Caco-2 (cell line): ENCODE measurements at regions not wholly inside any gene's neighbourhood (a gene's known extent, or its start where the extent isn't known, plus 50 kb on each side); places are given as distances from the start of the nearest gene placed in this dataset.

ENCODE experiments used
- BruUV-seq: library from RNA; stranded (reverse); fragments of 400-500 nt; replicated peaks from 2 replicates; lab custom pipeline; 2021; lab: Mats Ljungman, UMichigan
- CTCF ChIA-PET: fragments of 300-600 bp; sonication (Branson Sonifier 250); formaldehyde crosslinking; loops from one replicate; lab custom pipeline; 2022; ENCODE audit warnings: antibody characterized with exemption; lab: Charles Lee
- POLR2A ChIA-PET: fragments of 300-600 bp; sonication (Branson Sonifier 250); formaldehyde crosslinking; loops from one replicate; lab custom pipeline; 2022; ENCODE audit warnings: antibody characterized with exemption; lab: Charles Lee
- DNase-seq, 2 experiments: peaks; one replicate each; pipeline versions ENCODE4 v3.0.0 to v3.0.0-alpha.2; 2020 to 2022
- H3K27me3 ChIP-seq: replicated peaks from 2 replicates; pipeline ENCODE4 v1.6.0; 2011; ENCODE audit warnings: low read length; ENCODE audit not compliant: control insufficient read depth, insufficient read depth
- H3K36me3 ChIP-seq: 2 replicates; pipeline ENCODE4 v1.5.1; 2011; ENCODE audit warnings: low read length; ENCODE audit not compliant: control insufficient read depth, insufficient read depth
- H3K4me1 ChIP-seq: fragments of 250-450 bp; sonication (Bioruptor Pico); 2 replicates; pipeline ENCODE4 v1.5.1; 2020; ENCODE audit warnings: mild to moderate bottlenecking
- H3K4me3 ChIP-seq: 2 replicates; pipeline ENCODE4 v1.5.1; 2011; ENCODE audit warnings: low read depth, mild to moderate bottlenecking, control low read depth, low read length
- H3K9me3 ChIP-seq: fragments of 250-450 bp; sonication (Bioruptor Pico); 2 replicates; pipeline ENCODE4 v1.5.1; 2020; ENCODE audit warnings: mild to moderate bottlenecking, moderate library complexity
- H3K27ac Mint-ChIP-seq: one replicate; pipeline ENCODE4 v1.8.0; 2022; ENCODE audit warnings: mixed read lengths; ENCODE audit not compliant: unreplicated experiment
- H3K27me3 Mint-ChIP-seq: one replicate; pipeline ENCODE4 v1.8.0; 2022; ENCODE audit warnings: mixed read lengths; ENCODE audit not compliant: insufficient read depth, unreplicated experiment
- H3K36me3 Mint-ChIP-seq: one replicate; pipeline ENCODE4 v1.8.0; 2022; ENCODE audit warnings: mild to moderate bottlenecking, mixed read lengths; ENCODE audit not compliant: insufficient read depth, unreplicated experiment
- H3K4me1 Mint-ChIP-seq: one replicate; pipeline ENCODE4 v1.8.0; 2022; ENCODE audit warnings: low read depth, mixed read lengths; ENCODE audit not compliant: unreplicated experiment
- H3K4me3 Mint-ChIP-seq: one replicate; pipeline ENCODE4 v1.8.0; 2022; ENCODE audit warnings: mild to moderate bottlenecking, moderate library complexity, mixed read lengths; ENCODE audit not compliant: unreplicated experiment
- H3K9me3 Mint-ChIP-seq: one replicate; pipeline ENCODE4 v1.8.0; 2022; ENCODE audit warnings: mixed read lengths; ENCODE audit not compliant: unreplicated experiment
- CTCF ChIP-seq, 2 experiments: fragments of 200-600 bp in 1 of 2; IDR thresholded peaks; 1 replicate in 1 of 2; 2 replicates in 1 of 2; pipeline versions ENCODE4 v1.5.1 to v1.8.0; 2011 to 2022; ENCODE audit warnings: antibody characterized with exemption in 1 of 2, control low read depth in 1 of 2, inconsistent platforms in 1 of 2, low read depth in 1 of 2, low read length in 1 of 2, mild to moderate bottlenecking in 1 of 2, moderate library complexity in 1 of 2; ENCODE audit not compliant: insufficient read depth in 1 of 2, severe bottlenecking in 1 of 2, unreplicated experiment in 1 of 2
- intact Hi-C: fragments of 100-400 bp; cut with micrococcal nuclease; formaldehyde crosslinking; loops from one replicate; pipeline ENCODE4 v1.10.0; 2022; ENCODE audit not compliant: unreplicated experiment

DNA sequence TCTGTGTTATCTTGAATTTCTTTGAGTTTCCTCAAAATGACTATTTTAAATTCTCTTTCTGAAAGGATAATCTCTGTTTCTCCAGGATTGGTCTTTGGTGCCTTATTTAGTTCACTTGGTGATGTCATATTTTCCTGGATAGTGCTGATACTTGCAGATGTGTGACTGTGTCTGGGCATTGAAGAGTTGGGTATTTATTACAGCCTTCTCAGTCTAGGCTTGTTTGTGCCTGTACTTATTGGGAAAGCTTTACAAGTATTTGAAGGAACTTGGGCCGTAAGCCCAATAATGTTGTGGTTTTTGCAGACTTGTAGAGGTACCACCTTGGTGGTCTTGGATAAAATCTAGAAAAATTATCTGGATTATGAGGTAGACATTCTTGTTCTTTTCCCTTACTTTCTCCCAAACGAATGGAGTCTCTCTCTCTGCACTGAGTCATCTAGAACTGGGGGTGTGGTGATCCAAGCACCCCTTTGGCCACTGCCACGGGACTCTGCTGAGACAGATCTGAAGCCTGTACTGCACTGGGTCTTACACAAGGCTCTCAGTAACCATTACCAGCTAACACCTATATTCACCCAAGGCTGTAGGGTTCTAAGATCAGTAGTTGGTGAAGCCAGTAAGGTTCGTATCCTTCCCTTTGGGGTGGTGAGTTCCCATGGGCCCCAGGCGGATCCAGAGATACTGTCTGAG, 703.7 kb upstream of the MGAT4C start:
- POLR2A ChIA-PET, result no interaction called here
- Histone ChIP-seq H3K4me1 (no peaks in the 10 kb centered on the region), H3K9me3 (no peaks in the 10 kb centered on the region), H3K27me3 (no peaks in the 10 kb centered on the region), H3K36me3 (no peaks in the 10 kb centered on the region), H3K4me3 (no peak overlapping the region)
- CTCF ChIA-PET, result no interaction called here
- H3K4me1 Mint-ChIP-seq, result no peaks in the 10 kb centered on the region
- DNase-seq, result no peak
- no peaks in the 10 kb centered on the region for H3K36me3 Mint-ChIP-seq
- H3K9me3 Mint-ChIP-seq, result no peaks in the 10 kb centered on the region
- no peaks in the 10 kb centered on the region for H3K27me3 Mint-ChIP-seq
- H3K27ac Mint-ChIP-seq, result no peak overlapping the region
- BruUV-seq, result no TSS peak
- no peak for TF ChIP-seq CTCF (IDR thresholded peaks at IDR 0.05; ENCODE audit: insufficient read depth in 1 of 2, low read depth in 1 of 2, low read length in 1 of 2, severe bottlenecking in 1 of 2, unreplicated experiment in 1 of 2)
- intact Hi-C loops, result no loop called here
- H3K4me3 Mint-ChIP-seq, result no peak overlapping the region

GRCh38 chr12:86950444-86950843, 694.3 kb upstream of the MGAT4C start:
- H3K4me3 ChIP-seq, result no peak overlapping the region
- Mint-ChIP-seq H3K4me1 (no peaks in the 10 kb centered on the region), H3K36me3 (no peaks in the 10 kb centered on the region), H3K4me3 (no peak overlapping the region), H3K27me3 (peaks cover 5% of the 10 kb centered on the region), H3K9me3 (no peaks in the 10 kb centered on the region), H3K27ac (no peak overlapping the region)
- no peak for DNase-seq
- H3K36me3 ChIP-seq, result no peaks in the 10 kb centered on the region
- no peaks in the 10 kb centered on the region for H3K4me1 ChIP-seq
- BruUV-seq, result no TSS peak
- intact Hi-C loops, result no loop called here
- TF ChIP-seq CTCF (IDR thresholded peaks at IDR 0.05; ENCODE audit: insufficient read depth in 1 of 2, low read depth in 1 of 2, low read length in 1 of 2, severe bottlenecking in 1 of 2, unreplicated experiment in 1 of 2), result no peak
- no peaks in the 10 kb centered on the region for H3K27me3 ChIP-seq
- H3K9me3 ChIP-seq, result no peaks in the 10 kb centered on the region
- CTCF ChIA-PET, result no interaction called here
- POLR2A ChIA-PET, result no interaction called here

GRCh38 chr12:86950043-86950442, 693.9 kb upstream of the MGAT4C start:
- H3K27ac Mint-ChIP-seq, result no peak overlapping the region
- H3K36me3 ChIP-seq, result no peaks in the 10 kb centered on the region
- BruUV-seq, result no TSS peak
- H3K9me3 Mint-ChIP-seq, result no peaks in the 10 kb centered on the region
- H3K27me3 ChIP-seq, result no peaks in the 10 kb centered on the region
- peaks cover 5% of the 10 kb centered on the region for H3K27me3 Mint-ChIP-seq
- ChIA-PET POLR2A (no interaction called here), CTCF (no interaction called here)
- no peaks in the 10 kb centered on the region for H3K36me3 Mint-ChIP-seq
- H3K4me1 ChIP-seq, result no peaks in the 10 kb centered on the region
- TF ChIP-seq CTCF (IDR thresholded peaks at IDR 0.05; ENCODE audit: insufficient read depth in 1 of 2, low read depth in 1 of 2, low read length in 1 of 2, severe bottlenecking in 1 of 2, unreplicated experiment in 1 of 2), result no peak
- H3K4me3 Mint-ChIP-seq, result no peak overlapping the region
- no peak for DNase-seq
- intact Hi-C loops, result no loop called here
- no peaks in the 10 kb centered on the region for H3K9me3 ChIP-seq
- no peak overlapping the region for H3K4me3 ChIP-seq
- no peaks in the 10 kb centered on the region for H3K4me1 Mint-ChIP-seq
